PC-3 (cell line): ENCODE measurements at regions not wholly inside any gene's neighbourhood (a gene's known extent, or its start where the extent isn't known, plus 50 kb on each side); places are given as distances from the start of the nearest gene placed in this dataset.

Experiments used
- CTCF ChIP-seq: fragments of 300-600 bp; sonication (generic); conservative IDR thresholded peaks from 2 replicates; pipeline ENCODE4 v1.5.1; 2017; ENCODE audit warnings: antibody characterized with exemption, low read depth, mild to moderate bottlenecking, low read length
- EZH2 ChIP-seq: fragments of 300-600 bp; sonication (generic); IDR thresholded peaks from one replicate; pipeline ENCODE4 v1.6.1; 2017; ENCODE audit warnings: antibody characterized with exemption, mild to moderate bottlenecking, low read length; ENCODE audit not compliant: unreplicated experiment
- EZH2phosphoT487 ChIP-seq: fragments of 300-600 bp; sonication (generic); IDR thresholded peaks from 2 replicates; pipeline ENCODE4 v1.6.1; 2018; ENCODE audit warnings: mild to moderate bottlenecking, antibody characterized with exemption, low read length, borderline replicate concordance

GRCh38 chr14:97442363-97442762 lies 645.2 kb downstream of the VRK1 start:
- TF ChIP-seq EZH2 = no peak
- no peak for TF ChIP-seq CTCF
- no peak for TF ChIP-seq EZH2phosphoT487
